ENCODE measurements at regions not wholly inside any gene's neighbourhood (a gene's known extent, or its start where the extent isn't known, plus 50 kb on each side); places are given as distances from the start of the nearest gene placed in this dataset.
"Not testable (repeated sequence)": the region's sequence is repeated elsewhere in the genome, so short reads cannot be mapped to it uniquely, and the experiment has no call there.

- TF ChIP-seq CTCF (IDR thresholded peaks at IDR 0.05; ENCODE audit: low read depth, low read length): no peak
- peak in 1 of 2 donors; percentile 30 for DNase-seq (ENCODE audit: low read depth in 2 of 2)
- H3K4me3 ChIP-seq (replicated peaks in 1 of 2; ENCODE audit: low read depth in 2 of 2, low read length in 2 of 2): no peak overlapping the region
Measured at GRCh38 chr5:57002959-57003485, 51.1 kb upstream of the MIER3 start.

DNA sequence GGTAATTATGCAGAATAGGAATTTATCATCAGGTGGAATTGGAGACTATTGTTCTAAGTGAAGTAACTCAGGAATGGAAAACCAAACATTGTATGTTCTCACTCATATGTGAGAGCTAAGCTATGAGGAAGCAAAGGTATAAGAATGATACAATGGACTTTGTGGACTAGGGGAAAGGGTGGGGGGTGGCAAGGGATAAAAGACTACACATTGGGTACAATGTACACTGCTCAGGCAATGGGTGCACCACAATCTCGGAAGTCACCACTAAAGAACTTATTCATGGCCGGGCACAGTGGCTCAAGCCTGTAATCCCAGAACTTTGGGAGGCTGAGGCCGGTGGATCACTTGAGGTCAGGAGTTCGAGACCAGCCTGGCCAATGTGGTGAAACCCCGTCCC is 51.6 kb upstream of the MIER3 start:
- DNase-seq (ENCODE audit: low read depth in 2 of 2); H3K4me3 ChIP-seq (replicated peaks in 1 of 2; ENCODE audit: low read depth in 2 of 2, low read length in 2 of 2): not testable (repeated sequence)

DNA sequence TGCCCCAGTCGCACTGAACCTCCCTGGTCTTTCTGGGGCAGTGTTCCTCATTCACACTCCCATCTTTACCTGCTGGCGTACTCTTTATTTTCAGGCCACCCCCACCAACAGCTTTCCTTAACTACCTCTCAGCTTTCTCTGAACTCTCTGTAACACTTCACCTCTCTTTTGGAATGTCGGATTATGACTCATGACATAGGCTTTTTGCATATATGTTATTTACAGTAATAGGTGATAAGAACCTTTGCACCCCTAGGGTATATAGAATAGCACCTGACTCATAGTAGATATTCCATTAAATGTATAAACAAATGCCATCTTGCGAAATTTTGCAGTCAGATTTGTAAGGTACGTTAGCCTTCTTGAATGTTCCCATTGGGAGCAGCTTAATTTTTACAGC is 52.9 kb upstream of the MIER3 start:
- no peak overlapping the region for H3K4me3 ChIP-seq (replicated peaks in 1 of 2; ENCODE audit: low read depth in 2 of 2, low read length in 2 of 2)
- no peak for TF ChIP-seq CTCF (IDR thresholded peaks at IDR 0.05; ENCODE audit: low read depth, low read length)
- DNase-seq (ENCODE audit: low read depth in 2 of 2): no peak

GRCh38 chr5:57007344-57007743 is 55.4 kb upstream of the MIER3 start:
- H3K4me3 ChIP-seq (replicated peaks in 1 of 2; ENCODE audit: low read depth in 2 of 2, low read length in 2 of 2): no peak overlapping the region
- no peak for DNase-seq (ENCODE audit: low read depth in 2 of 2)
- TF ChIP-seq CTCF (IDR thresholded peaks at IDR 0.05; ENCODE audit: low read depth, low read length): no peak

DNA sequence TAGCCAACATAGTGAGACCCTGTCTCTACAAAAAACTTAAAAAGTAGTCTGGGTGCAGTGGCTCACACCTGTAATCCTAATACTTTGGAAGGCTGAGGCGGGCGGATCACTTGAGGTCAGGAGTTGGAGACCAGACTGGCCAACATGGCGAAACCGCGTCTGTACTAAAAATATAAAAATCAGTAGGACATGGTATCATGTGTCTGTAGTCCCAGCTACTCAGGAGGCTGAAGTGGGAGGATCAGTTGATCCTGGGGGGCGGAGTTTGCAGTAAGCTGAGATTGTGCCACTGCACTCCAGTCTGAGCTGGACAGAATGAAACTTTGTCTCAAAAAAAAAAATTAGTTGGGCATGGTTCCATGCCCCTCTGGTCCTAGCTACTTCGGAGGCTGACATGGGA is 57.9 kb upstream of the MIER3 start:
- no peak for DNase-seq (ENCODE audit: low read depth in 2 of 2)
- no peak overlapping the region for H3K4me3 ChIP-seq (replicated peaks in 1 of 2; ENCODE audit: low read depth in 2 of 2, low read length in 2 of 2)
- no peak for TF ChIP-seq CTCF (IDR thresholded peaks at IDR 0.05; ENCODE audit: low read depth, low read length)

- no peak for DNase-seq (ENCODE audit: low read depth in 2 of 2)
- no peak for TF ChIP-seq CTCF (IDR thresholded peaks at IDR 0.05; ENCODE audit: low read depth, low read length)
- H3K4me3 ChIP-seq (replicated peaks in 1 of 2; ENCODE audit: low read depth in 2 of 2, low read length in 2 of 2): no peak overlapping the region
Measured at GRCh38 chr5:57010786-57011185, 58.9 kb upstream of the MIER3 start.

DNA sequence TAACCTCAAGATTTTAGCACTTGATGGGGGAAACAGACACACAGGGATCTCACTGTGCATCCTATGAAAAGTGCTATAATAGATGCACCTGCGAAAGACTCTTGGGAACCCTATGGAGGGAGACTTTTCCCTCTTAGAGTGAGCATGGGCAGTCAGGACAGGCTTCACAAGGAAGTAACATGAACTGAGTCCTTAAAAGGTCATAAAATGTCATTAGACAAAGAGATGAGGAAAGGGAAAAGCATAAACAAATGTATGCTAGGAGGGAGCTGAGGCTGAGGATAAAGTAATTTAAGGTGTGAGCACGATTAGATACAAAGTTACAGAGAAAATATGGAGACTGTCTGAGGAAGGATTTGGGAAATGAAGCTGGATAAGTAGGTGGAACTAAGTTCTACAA is 60.6 kb upstream of the MIER3 start:
- no peak overlapping the region for H3K4me3 ChIP-seq (replicated peaks in 1 of 2; ENCODE audit: low read depth in 2 of 2, low read length in 2 of 2)
- no peak for DNase-seq (ENCODE audit: low read depth in 2 of 2)
- TF ChIP-seq CTCF (IDR thresholded peaks at IDR 0.05; ENCODE audit: low read depth, low read length): no peak
